Loucy (cell line): ENCODE measurements at regions not wholly inside any gene's neighbourhood (a gene's known extent, or its start where the extent isn't known, plus 50 kb on each side); places are given as distances from the start of the nearest gene placed in this dataset.

Experiments used
- H2AFZ ChIP-seq: fragments of 200-600 bp; sonication (generic); 2 replicates; pipeline ENCODE4 v1.6.0; 2016; ENCODE audit warnings: antibody characterized with exemption, mild to moderate bottlenecking, low read length, moderate library complexity
- H3F3A ChIP-seq: fragments of 200-600 bp; 2 replicates; pipeline ENCODE4 v1.6.0; 2016; ENCODE audit warnings: antibody characterized with exemption, low read depth, mild to moderate bottlenecking
- H3K27me3 ChIP-seq: fragments of 200-600 bp; sonication (generic); 2 replicates; pipeline ENCODE4 v1.6.1; 2014; ENCODE audit warnings: low read length, mild to moderate bottlenecking; ENCODE audit not compliant: insufficient read depth, poor library complexity, severe bottlenecking
- H3K36me3 ChIP-seq: fragments of 200-600 bp; sonication (generic); 2 replicates; pipeline ENCODE4 v1.6.1; 2016; ENCODE audit warnings: low read length; ENCODE audit not compliant: insufficient read depth
- H3K4me1 ChIP-seq: fragments of 200-600 bp; sonication (generic); 2 replicates; pipeline ENCODE4 v1.5.1; 2014; ENCODE audit warnings: low read length, mild to moderate bottlenecking; ENCODE audit not compliant: insufficient read depth, poor library complexity, severe bottlenecking
- H3K4me2 ChIP-seq: fragments of 200-600 bp; sonication (generic); 2 replicates; pipeline ENCODE4 v1.6.0; 2014; ENCODE audit warnings: antibody characterized with exemption, low read length, low read depth, mild to moderate bottlenecking; ENCODE audit not compliant: poor library complexity, severe bottlenecking
- H3K4me3 ChIP-seq: fragments of 200-600 bp; sonication (generic); 2 replicates; pipeline ENCODE4 v1.5.1; 2014; ENCODE audit warnings: low read length, mild to moderate bottlenecking, mixed read lengths; ENCODE audit not compliant: poor library complexity, severe bottlenecking
- H3K79me2 ChIP-seq: fragments of 200-600 bp; sonication (generic); 2 replicates; pipeline ENCODE4 v1.6.1; 2014; ENCODE audit warnings: low read length; ENCODE audit not compliant: insufficient read depth
- H3K9ac ChIP-seq: fragments of 200-600 bp; sonication (generic); 2 replicates; pipeline ENCODE4 v1.6.0; 2014; ENCODE audit warnings: mild to moderate bottlenecking, low read depth, low read length, moderate library complexity; ENCODE audit not compliant: poor library complexity, severe bottlenecking
- H3K9me2 ChIP-seq: fragments of 200-600 bp; sonication (generic); replicated peaks from 2 replicates; pipeline ENCODE4 v1.6.1; 2016; ENCODE audit warnings: low read depth, low read length, mixed read lengths
- H3K9me3 ChIP-seq: fragments of 200-600 bp; sonication (generic); 2 replicates; pipeline ENCODE4 v1.6.1; 2014; ENCODE audit warnings: mild to moderate bottlenecking, antibody characterized with exemption, low read length, low read depth; ENCODE audit not compliant: insufficient read depth
- H4K20me1 ChIP-seq: fragments of 200-600 bp; sonication (generic); 2 replicates; pipeline ENCODE4 v1.6.0; 2014; ENCODE audit warnings: antibody characterized with exemption, low read length, mild to moderate bottlenecking; ENCODE audit not compliant: insufficient read depth, poor library complexity, severe bottlenecking
- CTCF ChIP-seq: fragments of 200-600 bp; sonication (generic); conservative IDR thresholded peaks from 2 replicates; pipeline ENCODE4 v1.5.1; 2014; ENCODE audit warnings: mild to moderate bottlenecking, antibody characterized with exemption, low read length
- EZH2phosphoT487 ChIP-seq: fragments of 200-600 bp; IDR thresholded peaks from 2 replicates; pipeline ENCODE4 v1.6.1; 2018; ENCODE audit warnings: antibody characterized with exemption, mild to moderate bottlenecking, moderate library complexity, borderline replicate concordance

GRCh38 chr12:97745406-97746101 lies 282.9 kb downstream of the RMST start:
- no peak overlapping the region for H3K4me2 ChIP-seq
- H3K4me1 ChIP-seq = no peaks in the 10 kb centered on the region
- H2AFZ ChIP-seq = no peak overlapping the region
- H3K36me3 ChIP-seq = no peaks in the 10 kb centered on the region
- no peaks in the 10 kb centered on the region for H3K9me3 ChIP-seq
- H3K79me2 ChIP-seq = no peaks in the 10 kb centered on the region
- H4K20me1 ChIP-seq = no peaks in the 10 kb centered on the region
- no peaks in the 10 kb centered on the region for H3K9me2 ChIP-seq
- no peaks in the 10 kb centered on the region for H3F3A ChIP-seq
- no peak overlapping the region for H3K4me3 ChIP-seq
- TF ChIP-seq EZH2phosphoT487 (no peak), CTCF (no peak)
- no peak overlapping the region for H3K9ac ChIP-seq
- no peaks in the 10 kb centered on the region for H3K27me3 ChIP-seq

- no peaks in the 10 kb centered on the region for H3K4me1 ChIP-seq
- H3K9me2 ChIP-seq = no peaks in the 10 kb centered on the region
- no peaks in the 10 kb centered on the region for H3F3A ChIP-seq
- H3K4me3 ChIP-seq = no peak overlapping the region
- no peak overlapping the region for H3K4me2 ChIP-seq
- H3K27me3 ChIP-seq = no peaks in the 10 kb centered on the region
- no peaks in the 10 kb centered on the region for H3K79me2 ChIP-seq
- H3K9me3 ChIP-seq = no peaks in the 10 kb centered on the region
- no peaks in the 10 kb centered on the region for H3K36me3 ChIP-seq
- TF ChIP-seq CTCF (no peak), EZH2phosphoT487 (no peak)
- H4K20me1 ChIP-seq = no peaks in the 10 kb centered on the region
- H2AFZ ChIP-seq = no peak overlapping the region
- H3K9ac ChIP-seq = no peak overlapping the region
Observed at GRCh38 chr12:97748298-97748697, 285.7 kb downstream of the RMST start.

- H3K9me3 ChIP-seq = no peaks in the 10 kb centered on the region
- TF ChIP-seq CTCF = no peak
- no peak for TF ChIP-seq EZH2phosphoT487
- no peak overlapping the region for H3K4me2 ChIP-seq
- peaks cover 12% of the 10 kb centered on the region for H3K4me1 ChIP-seq
- H3K36me3 ChIP-seq = no peaks in the 10 kb centered on the region
- no peaks in the 10 kb centered on the region for H4K20me1 ChIP-seq
- no peaks in the 10 kb centered on the region for H3K79me2 ChIP-seq
- H2AFZ ChIP-seq = no peak overlapping the region
- H3K4me3 ChIP-seq = no peak overlapping the region
- H3K27me3 ChIP-seq = no peaks in the 10 kb centered on the region
- H3K9ac ChIP-seq = no peak overlapping the region
- H3K9me2 ChIP-seq = no peaks in the 10 kb centered on the region
- no peaks in the 10 kb centered on the region for H3F3A ChIP-seq
Observed at GRCh38 chr12:97751704-97752103, 289.1 kb downstream of the RMST start.
